Retina (tissue), 1 donor: ENCODE measurements at regions not wholly inside any gene's neighbourhood (a gene's known extent, or its start where the extent isn't known, plus 50 kb on each side); places are given as distances from the start of the nearest gene placed in this dataset.
"Not testable (repeated sequence)": the region's sequence is repeated elsewhere in the genome, so short reads cannot be mapped to it uniquely, and the experiment has no call there.

ENCODE experiments used
- DNase-seq: peaks from one replicate; pipeline ENCODE4 v3.0.0-alpha.2; 2016

DNA sequence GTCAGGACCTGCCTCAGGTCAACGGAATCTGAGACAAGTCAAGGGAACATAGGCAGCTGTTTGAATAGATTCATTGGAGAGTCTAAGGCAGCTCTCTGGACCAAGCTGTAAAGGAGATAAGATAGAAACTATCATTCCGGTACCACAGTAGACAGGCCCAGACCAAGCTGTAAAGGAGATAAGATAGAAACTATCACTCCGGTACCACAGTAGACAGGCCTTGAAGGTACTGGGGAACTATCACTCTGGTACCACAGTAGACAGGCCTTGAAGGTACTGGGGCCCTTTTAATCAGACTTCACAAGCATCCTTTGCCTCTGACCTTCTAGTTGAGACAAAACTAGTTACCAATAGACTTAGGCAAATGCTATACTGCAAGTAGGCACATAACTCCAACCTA is 346.1 kb downstream of the DCDC2C start:
- DNase-seq: no peak

DNA sequence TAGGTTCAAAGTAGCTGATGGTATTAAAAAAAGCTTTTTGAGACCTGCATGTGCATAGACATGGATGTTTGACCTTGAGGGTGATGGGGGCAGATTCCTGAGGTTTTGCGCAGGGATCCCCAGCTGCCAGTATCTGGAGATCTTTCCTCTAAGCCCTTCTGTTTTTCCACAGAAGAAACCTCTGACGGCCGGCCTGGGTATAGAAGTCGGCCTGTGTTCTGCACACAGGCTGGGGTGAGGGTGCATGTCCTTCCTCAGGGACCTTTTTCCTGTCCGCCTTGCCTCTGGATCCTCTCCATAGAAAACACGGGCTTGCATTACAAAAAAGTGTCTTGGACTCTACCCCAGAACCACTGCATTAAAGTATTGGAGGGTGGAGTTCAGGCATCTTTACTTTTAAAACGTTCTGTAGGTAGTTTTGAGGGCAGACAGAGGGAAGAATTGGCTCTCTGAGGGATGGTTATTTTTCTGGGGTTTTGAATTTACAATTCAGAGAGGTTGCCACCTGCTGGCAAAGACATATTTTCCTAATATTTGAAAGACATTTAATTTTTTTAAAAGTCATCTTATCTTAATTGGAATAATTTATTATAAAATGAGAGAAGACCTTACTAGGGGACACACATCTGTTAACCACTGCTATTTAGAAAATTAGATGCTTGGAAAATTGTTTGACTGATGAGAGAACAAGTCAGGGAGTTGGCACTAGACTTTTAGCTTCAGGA is 350.6 kb downstream of the DCDC2C start:
- DNase-seq: no peak

DNA sequence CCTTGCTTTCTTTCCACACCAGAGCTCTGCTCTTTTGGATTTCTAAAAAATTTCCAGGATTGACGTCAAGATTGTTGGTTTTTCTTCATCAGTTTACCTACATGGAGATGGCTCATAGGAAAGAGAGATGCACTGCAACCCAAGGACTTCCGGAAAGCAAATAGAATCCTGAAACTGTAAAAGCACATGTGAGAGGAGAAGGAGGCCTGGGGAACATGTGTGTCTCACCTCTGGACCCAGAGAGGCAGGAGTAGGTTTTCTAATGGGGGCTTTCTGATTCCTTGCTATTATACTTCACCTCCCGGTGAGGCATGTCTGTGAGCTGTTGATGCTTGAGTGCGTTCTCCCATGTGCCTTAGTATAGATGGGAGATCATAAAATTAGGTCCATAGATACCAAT is 362.8 kb downstream of the DCDC2C start:
- DNase-seq: no peak

DNA sequence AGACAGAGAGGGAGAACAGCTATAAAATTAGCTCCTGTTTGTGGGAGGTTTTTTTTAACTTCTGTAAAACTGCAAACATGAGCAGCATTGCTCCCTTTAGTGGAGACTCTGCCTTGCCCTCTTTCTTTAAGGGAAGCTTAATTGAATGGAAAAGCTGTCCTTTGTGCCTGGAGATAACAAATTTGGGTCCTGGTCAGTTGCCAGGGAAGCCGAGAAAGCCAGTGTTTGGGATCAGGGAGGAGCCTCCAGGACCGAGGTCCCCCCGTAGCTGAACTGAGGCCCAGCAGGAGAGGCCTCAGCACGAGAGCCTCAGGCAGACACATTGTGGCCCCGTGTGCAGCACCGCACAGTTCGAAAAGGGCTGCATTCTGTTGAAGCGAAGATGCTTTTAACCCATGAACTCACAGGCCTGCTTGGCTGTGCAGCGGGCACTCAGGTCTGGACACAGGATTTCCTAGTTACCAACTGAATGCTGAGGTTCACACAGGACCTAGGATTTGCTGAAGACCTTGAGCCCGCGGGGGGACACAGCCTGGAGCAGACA is 369.7 kb downstream of the DCDC2C start:
- DNase-seq: peak; percentile 56

DNA sequence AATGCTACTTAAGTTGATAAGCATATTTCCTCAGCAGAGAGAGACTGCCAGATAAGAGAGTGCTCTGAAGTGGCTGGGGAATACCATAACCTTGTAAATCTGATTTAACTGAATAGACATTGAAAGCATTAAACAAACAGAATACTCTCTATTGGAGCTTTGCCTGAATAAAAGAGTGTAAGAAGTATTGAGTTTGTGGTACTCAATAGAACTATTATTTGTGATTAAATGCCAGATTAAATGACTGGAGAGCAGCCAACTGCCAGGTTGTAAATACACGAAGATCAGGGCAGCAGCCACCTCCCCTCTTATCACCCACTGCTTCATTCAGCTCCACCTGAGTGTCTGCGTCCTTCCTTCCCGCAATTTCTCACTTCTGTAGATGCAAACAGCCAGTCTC is 373.6 kb downstream of the DCDC2C start:
- no peak for DNase-seq

DNA sequence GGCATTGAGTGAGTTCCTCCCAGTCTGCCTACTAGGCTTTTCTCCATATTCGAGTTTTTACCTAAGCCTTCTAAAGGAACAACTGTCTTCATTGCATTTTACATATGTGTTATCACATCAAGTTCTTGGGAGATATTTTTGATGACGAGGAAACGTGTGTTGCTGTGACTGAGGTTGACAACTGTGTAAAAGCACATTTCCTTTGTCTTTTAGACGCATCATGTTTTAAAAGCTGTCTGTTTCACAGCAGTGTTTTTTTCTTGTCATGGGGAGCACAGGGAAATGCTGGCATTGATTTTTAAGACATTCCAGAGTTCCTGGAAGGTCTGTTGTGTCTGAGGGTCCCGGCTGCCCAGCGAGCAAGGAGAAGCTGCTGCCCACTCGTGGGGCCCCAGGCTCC is 381.8 kb downstream of the DCDC2C start:
- DNase-seq: no peak

DNA sequence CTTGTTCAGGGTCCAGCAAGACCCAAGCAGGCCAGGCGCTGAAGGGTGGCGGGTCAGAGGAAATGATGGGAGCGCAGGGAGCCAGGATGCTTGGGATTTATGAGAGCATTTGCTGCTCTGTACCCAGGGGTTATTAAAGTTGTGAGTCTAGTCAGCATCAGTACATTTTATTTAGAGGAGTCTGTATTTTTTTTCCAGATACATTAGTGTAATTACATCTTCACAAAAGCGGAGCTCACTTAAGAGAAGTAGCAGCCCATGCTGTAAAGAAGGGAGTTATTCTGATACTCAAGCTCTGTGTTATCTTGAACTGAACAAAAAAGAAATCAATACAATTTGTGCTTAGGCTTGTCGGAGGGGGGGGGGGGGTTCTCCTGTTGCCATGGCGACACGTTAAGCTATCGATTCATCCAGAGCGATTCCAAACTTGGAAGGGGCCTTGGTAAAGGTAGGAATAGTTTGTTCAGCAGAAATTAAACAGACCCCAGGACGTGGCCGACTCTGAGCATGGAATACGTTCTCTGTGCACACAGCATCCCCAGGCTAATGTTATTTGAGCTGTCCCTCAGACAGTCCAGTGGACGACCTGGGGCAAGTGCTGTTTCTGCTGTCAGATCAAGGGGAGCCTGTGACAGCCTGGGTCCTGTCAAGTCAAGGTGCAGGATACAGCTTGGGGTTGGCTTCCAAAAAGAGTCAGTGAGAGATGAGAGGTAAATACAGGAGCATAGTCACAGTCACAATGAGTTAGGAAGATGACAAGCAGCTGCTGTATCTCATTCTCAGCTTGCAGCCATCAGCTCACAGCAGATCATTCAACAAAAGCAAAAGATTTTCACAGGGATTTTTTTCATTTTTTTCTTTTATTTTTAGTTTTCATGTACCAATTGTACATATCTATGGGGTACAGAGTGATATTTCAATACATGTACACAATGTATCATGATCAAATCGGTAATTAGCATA is 387.6 kb downstream of the DCDC2C start:
- DNase-seq: peak; percentile 54

DNA sequence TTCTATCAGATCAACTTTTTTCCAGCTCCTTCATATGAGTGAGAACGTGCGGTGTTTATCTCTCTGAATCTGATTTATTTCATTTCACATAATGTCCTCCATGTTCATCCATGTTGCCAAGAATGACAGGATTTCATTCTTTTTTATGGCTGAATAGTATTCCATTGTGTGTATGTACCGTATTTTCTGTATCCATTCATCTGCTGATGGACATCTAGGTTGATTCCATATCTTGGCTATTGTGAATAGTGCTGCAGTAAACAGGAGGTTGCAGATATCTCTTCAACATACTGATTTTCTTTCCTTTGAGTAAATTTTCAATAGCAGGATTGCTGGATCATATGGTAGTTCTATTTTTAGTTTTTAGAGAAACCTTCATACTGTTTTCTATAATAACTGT is 388.5 kb downstream of the DCDC2C start:
- no peak for DNase-seq

DNA sequence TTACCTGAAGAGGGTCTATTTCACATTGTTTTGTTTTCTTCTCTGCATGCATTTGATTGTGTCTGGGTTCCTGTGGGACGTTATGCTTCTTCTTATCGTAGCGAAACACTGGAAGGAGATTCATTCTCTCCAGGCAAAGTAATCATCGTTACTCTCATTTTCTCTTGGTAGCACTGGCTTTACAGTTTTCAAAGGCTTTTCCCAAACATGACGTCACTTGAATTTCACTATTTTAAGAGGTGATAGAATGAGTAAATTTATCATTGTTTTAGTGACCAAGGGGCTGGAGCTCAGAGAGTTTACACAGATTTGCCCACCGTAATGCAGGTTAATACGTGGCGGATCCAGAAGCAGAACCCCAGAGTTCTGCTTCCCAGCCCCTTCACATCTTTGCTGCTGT is 391.4 kb downstream of the DCDC2C start:
- no peak for DNase-seq

DNA sequence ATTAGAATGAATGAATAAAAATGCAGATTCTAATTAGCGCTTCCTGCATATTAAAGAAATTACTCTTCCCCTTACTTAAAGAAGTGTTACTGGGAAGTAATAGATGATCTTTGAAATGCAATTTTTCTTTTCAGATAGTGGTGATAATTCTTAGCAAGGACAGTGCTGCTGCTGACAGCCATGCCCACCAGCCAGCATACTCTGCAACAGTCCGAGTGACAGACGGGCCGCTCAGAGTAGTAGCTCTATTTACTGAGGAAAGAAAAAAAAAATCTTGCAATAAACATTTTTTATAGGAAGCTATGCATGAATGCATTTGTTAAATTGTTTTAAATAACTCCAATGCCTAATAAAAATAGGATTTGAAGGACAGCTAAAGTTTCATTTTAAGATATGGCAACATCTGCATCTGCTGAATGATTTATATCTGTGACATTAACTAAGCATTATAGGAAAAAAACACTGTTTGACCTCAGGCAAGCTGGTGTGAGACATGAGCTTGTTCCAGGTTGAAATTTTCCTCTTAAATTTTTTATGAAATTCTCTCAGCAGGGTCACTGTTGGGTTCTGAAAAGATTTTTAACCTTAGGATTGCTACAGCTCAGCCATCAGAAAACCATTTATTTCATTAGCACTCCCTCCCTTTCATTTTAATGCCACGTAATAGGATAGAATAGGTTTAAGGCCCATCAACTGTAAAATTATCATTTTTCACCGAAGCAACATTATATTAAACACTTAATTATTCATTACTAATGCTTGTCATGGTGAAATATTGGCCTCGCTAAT is 393.8 kb downstream of the DCDC2C start:
- peak; percentile 19 for DNase-seq

DNA sequence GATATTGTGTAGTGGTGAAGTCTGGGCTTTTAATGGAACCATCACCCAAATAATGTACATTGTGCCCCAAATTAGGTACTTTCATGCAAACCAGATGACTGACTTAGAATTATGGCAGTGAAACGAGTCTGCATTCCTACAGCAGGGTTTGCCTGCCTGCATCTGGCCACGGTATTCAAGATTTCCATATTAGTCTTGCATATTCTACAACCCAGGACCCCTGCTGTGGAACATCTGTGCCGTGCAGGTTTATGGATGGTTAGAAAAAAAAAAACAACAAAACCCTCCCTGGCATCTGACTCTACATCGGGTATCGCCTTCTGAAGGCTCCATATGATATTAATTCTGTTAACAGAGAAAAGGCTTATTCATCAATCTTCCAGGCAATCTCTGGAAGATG is 394.8 kb downstream of the DCDC2C start:
- peak; percentile 38 for DNase-seq

DNA sequence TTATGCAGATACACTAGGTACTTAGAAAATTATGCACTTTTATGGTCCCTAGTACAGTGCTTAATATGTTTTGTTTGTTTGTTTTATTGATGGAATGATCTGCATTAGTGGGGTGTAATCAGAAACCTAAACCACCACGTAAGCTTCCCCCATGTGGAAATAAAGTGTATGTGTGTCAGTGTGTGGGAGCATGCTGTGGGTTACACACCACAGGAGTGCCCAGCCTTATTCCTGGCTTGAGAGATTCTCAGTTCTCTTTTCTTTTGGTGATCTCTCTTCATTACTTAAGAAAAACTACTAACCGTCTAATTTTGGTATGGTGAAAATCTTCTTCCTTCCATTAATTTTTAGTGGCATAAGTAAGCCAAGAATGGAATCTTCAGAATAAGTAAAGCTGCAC is 398.6 kb downstream of the DCDC2C start:
- DNase-seq: no peak

DNA sequence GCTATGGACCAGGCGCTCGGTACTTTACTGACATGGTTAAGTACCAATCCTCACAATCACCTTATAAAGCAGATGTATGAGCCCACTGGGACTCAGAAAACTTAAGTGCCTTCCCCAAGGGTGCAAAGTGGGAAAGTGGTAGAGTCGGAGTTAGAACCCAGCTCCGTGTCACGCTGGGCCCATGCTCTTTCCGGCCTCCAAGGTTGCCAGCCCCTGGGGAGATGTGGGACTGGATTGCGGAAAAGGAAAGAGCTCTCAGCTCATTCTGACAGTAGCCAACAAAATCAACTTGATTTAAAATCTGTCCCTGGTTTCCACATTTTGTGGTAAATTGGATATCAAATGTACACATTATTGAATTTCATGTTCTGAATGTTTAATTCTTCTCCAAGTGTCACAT is 403.8 kb downstream of the DCDC2C start:
- no peak for DNase-seq

DNA sequence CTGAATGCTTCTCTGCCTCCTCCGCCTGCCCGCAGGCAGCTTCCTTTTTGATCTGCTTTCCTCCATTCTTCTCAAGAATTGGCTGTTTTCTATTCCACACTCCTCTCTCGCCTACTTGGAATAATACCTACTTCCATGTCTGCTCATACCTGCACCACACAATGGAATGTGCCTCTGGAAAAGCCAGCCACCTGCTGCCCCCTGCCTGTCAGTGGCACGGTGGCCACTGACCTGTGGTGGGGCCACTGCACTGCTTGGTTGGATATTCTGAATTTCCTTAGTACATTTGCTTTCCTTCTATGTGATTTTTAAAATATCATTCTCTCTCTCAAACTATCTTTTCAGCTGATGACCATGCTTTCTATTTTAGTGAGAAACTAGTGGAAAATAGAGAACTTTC is 406.9 kb downstream of the DCDC2C start:
- no peak for DNase-seq

DNA sequence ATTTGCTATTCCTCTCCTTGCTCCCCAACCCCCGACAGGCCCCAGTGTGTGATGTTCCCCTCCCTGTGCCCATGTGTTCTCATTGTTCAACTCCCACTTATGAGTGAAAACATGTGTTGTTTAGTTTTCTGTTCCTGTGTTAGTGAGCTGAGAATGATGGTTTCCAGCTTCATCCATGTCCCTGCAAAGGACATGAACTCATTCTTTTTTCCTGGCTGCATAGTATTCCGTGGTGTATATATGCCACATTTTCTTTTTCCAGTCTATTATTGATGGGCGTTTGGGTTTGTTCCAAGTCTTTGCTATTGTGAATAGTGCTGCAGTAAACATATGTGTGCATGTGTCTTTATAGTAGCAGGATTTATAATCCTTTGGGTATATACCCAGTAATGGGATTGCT is 412.1 kb downstream of the DCDC2C start:
- DNase-seq: not testable (repeated sequence)

DNA sequence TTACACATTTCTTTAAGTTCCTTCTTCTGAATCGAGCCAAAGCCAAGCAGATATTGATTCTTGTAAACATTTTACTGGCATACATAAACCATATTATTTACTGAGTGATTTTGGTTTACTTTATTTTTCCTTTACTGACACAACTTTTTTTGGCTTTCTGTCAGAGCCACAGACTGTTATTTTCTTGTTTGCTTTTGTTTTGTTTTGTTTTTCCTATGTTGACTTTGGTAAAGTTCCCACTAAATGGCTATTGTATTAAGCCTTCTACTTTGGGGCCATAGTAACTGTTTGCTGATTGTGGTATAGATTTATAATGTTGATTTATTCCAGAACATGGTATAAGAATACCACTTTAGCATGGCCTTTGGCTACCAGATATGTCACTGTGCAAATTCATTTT is 419.4 kb downstream of the DCDC2C start:
- no peak for DNase-seq

DNA sequence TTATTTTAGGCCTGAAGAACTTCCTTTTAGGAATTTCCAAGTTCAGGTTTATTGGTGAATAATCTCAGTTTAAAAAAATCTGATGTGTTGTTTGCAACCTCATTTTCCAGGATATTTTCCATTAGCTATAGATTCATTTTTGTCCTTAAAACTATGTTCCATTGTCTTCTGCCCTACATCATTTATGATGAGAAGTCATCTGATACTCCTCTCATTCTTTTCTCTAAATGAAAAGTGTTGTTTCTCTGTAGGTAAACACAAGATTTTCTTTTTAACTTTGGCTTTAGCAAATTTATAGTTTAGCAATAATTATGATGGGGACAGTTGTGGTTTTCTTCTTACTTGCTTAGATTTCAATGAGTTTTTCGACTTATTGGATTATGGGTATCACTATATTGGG is 427.3 kb downstream of the DCDC2C start:
- DNase-seq: no peak

DNA sequence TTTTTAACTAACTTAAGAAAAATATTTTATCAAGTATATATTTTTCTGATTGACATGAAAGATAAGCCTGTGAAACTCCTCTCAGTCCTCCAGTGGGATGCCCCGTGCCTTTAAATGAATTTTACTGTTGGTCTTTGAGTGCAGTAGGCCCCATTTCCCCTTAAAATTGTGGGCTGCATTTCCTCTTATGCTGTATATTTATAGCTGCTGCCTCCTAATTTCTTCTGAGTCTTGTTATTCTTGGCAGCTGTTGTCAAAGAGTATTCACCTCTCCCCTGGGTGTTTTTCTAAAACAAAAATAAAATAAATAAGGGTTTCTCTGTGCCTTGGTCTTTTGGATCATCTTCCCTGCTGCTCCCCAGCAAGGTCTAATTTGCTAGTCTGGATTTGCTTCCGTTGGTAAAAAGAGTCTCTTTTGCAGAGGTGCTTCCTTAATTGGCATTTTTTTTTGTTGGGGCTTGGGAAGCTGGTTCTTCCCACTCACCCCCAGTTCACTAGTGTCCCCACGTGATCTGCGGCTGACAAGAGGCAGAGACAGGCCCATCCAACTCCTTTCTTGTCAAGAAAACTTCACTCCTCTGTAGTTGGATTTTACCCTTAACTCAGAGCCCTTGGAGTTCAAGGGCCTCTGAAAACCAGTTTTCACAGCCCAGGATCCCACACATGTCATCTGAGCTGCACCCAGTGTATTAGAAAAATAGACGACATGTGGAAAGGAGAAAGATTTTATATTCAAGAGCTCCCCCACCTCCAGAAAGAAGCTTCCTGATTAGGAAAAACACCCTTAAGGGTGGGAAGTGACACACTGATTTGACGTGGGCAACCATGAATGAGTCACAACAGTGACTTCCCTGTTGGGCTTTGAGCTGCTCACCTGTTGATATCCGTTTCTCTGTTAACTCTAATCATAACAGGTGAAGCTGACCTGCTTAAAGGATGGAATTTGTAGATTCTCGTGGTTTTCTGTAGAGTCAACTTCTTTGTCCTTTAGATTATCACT is 431.5 kb downstream of the DCDC2C start:
- DNase-seq: no peak

DNA sequence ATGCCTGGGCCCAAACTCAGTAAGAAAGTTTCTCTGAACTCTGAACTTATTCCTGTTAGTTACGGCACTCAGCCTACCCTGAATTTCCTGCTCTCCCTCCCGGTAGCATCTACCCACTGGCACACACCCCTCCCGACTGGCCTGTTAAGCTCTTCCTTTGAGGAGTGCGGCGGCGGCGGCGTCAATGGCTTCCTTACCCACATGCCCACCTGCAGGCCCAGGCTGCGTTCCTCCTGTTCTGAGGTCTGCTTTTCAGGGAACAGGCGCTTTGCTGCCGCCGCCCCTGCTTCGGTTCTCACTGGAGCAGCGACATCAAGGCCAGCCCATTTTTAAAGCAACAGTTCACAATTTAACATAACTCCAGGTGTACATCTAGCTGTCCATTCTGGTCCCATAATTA is 432.4 kb downstream of the DCDC2C start:
- DNase-seq: no peak

DNA sequence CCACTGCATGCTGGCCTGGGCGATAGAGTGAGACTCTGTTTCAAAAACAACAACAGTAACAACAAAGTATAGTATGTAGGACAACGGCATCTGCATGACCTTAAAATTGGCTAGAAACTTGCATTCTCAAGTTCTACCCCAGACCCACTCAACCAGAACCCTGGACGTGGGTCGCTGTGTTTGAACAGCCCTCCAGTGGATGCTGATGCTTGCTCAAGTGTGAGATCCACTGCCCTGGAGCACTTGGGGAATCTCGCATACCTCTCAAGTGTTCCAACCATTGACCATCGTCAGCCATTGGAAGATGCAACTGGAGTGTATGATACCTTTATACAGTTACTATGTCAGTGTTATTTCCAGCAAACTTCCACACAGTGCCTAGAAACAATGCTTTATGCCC is 435.9 kb downstream of the DCDC2C start:
- no peak for DNase-seq

DNA sequence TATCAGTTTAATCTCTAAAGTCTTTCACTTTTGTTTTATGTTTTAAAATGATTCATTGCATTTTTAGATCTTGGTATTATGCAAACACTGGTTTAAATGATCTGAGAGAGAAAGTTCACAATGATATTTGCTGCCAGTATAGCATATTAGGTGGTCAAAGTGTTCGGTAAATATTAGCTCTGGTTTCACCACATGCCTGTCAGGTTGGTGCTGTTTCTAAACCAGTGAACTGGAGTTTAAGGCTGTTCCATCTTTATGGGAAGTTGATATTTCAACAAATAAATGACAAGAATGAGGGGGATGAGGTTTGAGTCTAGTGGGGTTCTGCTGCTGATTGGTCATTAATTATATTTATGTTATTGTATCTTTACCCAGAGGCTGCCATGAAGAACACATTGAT is 436.4 kb downstream of the DCDC2C start:
- DNase-seq: no peak
